RPMI8226 (cell line): ENCODE measurements at regions not wholly inside any gene's neighbourhood (a gene's known extent, or its start where the extent isn't known, plus 50 kb on each side); places are given as distances from the start of the nearest gene placed in this dataset.
"Not testable (repeated sequence)": the region's sequence is repeated elsewhere in the genome, so short reads cannot be mapped to it uniquely, and the experiment has no call there.

Source experiments
- DNase-seq: peaks from one replicate; pipeline ENCODE4 v3.0.0-alpha.2; 2015

DNA sequence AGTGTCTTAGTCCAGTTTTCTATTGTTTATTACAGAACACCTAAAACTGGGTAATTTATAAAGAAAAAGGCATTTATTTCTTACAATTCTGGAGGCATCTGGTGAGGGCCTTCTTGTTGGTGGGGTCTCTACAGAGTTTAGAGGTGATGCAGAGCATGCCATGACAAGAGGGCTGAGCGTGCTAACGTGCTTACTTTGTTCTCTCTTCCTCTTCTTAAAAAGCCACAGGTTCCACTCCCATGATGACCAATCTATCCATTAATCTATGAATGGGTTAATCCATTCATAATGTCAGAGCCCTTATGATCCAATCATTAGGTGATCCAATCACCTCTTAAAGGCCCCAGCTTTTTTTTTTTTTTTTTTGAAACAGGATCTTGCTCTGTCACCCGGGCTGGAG lies 291.5 kb upstream of the GALNTL6 start:
- no peak for DNase-seq

DNA sequence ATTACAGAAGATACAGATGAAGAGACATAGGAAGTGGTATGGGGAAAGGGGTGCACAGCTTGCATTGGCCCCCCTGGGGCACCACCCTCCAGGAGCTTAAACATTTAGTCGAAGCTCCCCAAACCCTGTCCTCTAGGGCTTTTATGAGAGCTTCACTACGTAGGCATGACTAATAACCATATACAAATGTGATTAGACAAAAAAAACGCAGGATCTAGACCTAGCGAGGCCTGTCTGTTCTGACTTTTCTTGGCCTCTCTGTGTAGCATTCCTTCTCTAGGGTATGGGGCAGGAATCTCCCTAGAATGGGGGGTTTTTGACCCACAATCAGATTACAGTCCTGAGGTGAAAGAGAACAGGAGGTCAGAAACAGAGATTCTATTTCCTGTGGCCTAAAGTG lies 293.7 kb upstream of the GALNTL6 start:
- no peak for DNase-seq

DNA sequence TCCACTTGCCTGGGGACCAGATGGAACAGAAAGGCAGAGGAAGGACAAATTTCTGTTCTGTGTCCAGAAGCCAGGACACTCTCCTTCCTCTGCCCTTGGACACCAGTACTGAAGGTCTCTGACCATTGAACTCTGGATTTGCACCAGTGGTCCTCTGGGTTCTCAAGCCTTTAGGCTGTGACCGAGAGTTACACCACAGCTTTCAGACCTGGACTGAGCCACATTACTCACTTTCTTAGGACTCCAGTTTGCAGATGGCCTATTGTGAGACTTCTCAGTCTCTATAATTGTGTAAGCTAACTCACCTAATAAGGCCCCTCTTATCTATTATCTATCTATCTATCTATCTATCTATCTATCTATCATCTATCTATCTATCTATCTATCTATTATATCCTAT lies 295.3 kb upstream of the GALNTL6 start:
- DNase-seq = no peak

DNA sequence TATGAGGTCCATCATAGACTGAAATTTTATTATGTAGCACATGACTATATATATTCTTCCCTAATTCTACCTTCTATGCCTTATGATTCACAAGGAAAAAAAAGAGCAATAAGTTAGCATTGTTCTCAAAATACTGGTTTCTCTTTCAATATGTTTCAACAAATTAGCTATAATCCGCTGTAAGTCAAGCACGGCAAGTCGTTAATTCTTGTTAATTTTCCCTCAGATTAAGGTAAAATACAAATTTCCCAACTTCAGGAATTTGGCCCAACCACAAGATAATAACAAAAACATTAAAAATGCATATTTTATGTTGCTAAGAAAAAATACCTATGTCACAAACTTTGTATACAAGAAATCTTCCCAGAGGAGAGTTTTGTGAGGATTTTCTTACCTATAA lies 296.5 kb upstream of the GALNTL6 start:
- DNase-seq = no peak

DNA sequence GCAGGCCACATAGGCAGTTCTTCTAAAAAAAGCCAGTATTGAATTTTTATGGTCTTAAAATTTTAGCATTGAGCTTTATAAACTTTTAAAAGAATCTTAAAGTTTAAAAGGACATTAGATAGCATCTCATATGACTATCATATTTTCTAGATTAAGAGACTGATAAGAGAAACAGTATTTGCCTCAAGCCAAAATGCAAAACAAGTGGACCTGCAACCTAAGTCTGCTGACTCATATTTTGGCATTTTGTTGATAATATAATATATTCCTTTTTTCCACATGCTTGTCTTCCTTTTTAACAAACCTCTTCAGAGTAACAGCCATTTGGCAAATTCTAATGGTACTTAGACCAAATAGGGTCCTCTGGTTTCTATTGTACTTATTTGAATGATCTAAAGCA lies 328.5 kb upstream of the GALNTL6 start:
- DNase-seq = no peak

DNA sequence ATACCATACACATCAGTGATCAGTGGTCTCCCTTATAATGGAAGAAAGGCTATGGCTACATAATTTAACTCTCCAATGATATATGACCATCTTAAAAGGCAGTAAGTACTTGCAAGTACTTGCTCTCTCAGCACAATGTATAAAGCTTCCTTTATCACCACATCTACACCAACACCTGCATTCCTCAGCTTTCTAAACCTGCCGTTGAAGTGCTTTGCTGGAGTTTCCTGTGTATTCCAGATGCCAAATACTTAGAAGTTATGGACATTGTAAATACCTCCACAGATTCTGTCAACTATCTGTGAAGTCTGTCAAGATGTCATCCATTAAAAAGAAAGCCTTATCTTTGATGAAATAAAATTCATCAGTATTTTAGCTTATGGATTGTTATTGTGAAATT lies 335.0 kb upstream of the GALNTL6 start:
- no peak for DNase-seq

DNA sequence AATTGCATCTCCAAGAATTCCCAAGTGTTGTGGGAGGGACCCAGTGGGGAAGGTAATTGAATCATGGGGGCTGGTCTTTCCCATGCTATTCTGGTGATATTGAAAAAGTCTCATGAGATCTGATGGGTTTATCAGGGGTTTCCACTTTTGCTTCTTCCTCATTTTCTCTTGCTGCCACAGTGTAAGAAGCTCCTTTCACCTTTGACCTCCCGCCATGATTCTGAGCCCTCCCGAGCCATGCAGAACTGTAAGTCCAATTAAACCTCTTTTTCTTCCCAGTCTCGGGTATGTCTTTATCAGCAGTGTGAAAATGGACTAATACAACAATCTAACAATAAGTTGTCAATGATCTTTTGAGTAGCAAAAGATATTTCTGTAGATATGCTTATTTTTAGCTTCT lies 338.1 kb upstream of the GALNTL6 start:
- DNase-seq = not testable (repeated sequence)

DNA sequence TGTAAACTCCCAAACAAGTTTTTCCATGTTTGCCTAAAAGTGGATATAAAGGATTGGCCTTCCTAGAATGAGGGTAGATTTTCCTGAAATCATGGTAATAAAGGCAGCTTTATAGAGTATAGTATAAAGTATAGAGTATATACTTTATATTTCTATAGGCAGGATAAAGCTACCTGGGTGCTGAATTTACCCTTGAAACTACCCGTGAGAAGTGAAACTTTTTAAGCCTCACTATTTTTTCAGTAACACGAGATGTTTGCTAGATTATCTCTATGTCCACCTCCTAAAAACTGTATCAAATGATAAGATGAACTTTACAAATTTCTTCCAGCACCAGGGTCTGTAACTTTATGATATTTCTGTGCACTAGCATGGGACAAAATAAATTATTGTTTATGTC lies 340.0 kb upstream of the GALNTL6 start:
- no peak for DNase-seq

DNA sequence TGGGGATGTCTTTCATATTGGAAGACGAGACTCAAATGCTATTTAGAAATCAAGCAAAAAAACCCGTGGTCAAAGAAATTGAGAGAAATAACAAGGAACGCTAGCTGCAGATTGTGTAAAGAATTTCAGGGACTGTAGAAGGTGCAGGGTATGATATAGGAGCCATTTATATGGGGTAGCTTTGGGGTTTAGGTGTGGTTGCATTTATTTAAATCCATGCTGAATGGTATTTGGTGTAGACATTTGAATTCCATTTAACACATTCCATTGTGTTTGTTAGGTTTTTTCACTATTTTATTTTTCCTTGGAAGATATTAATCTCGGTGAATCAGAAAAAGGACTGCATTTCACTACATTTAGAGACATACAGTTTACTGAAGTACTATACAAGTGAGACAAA lies 341.0 kb upstream of the GALNTL6 start:
- no peak for DNase-seq

DNA sequence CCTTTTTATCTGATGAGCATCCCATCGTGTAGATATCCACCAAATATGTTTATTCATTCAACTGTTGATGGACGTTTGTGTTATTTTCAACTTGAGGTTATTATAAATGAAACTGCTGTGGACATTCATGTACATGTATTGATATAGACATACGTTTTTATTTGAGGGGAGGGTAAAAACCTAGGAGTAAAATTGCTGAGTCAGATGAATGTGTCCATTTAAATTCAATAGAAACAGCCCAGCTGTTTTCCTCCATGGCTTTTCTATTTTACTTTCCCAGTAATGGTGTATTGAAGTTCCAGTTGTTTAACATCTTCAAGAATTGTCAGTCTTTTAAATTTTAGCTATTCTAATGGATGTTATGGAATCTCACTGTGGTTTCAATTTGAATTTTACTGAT lies 348.7 kb upstream of the GALNTL6 start:
- no peak for DNase-seq

DNA sequence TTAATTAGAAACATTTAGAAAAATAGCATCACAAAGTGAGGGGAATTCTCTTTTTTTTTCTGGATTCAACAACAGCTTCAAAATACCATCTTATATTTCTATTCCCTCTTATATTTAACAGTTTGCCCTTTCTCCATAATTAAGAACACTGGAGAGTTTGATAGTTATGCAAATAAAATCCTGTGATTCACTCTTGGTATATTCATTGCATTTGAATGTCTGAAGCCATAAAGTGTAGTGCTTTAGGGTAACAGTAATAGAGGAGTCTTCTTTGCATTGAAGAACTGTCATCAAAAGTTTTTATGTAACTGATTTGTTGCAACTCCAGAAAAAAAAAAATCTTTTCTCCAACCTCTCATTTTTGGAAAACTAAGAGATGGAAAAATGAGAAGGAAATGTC lies 352.0 kb upstream of the GALNTL6 start:
- DNase-seq = no peak

DNA sequence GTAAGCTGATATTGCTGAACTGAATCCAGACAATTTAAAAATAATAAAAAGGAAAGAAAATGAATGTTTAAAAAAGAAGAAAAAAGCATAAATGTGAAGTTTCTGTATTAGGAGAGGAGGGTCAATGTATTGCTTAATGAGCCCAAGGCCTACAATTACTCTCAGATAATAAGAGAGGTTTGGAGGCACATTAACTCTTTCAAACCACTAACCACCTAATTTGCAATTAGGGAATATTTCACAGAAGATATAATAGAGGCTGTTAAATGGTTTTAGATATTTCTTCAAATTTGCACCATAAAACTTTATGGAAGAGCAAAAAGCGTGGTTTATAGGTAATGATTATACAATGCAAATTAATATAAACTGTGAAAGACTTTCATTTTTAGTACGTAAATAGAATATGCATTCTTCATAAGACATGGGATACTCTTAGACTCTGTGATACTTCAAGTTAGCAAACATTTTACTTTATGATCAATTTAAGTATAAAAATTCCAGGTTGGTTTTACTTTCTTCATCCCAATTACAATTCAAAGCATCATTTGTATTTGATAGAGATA lies 364.2 kb upstream of the GALNTL6 start:
- DNase-seq = no peak

DNA sequence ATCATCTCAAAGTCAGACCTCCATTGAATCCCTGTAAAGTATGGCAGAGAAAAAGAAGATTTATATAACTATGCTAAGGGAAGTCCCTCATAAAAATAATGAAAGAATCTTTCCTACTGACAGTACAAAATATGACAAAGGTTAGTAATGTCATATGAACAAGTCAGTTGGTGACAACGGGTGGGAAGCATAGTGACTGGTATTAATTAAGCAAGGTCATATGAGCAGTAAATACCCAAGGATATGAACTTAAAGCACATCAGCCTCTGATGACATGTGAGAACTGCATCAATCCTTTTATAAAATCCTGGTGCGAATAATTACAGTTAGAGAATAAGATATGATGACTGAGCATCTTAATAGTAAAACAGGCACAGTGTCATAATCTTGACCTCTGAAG lies 364.8 kb upstream of the GALNTL6 start:
- no peak for DNase-seq

DNA sequence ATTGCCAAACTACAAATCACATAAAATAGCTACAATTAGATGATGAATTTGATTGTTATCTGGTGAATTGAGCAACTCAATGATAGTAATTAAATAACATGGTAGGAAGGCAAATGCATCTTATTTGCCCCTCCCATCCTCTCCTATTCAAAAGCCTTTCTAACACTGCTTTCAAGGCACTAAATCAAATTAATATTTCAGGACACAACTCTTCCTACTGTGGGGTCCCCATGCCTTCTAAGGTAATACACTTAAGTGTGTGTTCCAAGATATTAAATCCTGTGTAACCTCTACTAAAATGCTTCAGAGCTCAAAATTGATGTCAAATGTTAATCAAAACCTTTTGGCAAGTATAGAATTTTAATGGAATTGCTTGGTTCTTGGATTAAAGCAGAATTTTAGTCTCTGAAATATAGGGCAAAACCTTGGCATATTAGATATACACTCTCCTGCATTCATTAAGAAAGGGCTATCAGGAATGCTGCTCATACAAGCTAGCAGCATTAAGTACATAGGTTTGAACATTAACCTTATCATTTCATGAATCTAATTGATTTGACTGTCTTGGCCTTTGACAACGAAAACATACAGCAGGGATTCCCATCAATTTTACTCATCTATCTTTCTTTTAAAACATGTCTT lies 371.8 kb upstream of the GALNTL6 start:
- no peak for DNase-seq

DNA sequence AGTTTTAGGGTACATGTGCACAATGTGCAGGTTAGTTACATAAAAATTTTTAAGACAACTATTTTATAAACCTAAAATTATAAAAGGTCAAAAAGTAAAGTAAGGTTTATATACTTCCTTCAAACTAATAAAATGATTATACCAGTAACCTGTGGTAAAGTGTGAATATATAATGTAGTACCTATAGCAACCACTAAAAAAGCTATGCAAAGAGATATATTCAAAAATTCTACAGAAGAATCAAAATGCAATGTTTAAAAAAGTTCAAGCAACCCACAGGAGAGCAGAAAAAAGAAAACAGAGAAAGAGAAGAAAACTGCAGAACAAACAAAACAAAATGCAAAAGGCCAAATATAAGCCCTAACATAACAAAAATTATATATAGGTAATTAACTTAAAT lies 379.5 kb upstream of the GALNTL6 start:
- DNase-seq = no peak

DNA sequence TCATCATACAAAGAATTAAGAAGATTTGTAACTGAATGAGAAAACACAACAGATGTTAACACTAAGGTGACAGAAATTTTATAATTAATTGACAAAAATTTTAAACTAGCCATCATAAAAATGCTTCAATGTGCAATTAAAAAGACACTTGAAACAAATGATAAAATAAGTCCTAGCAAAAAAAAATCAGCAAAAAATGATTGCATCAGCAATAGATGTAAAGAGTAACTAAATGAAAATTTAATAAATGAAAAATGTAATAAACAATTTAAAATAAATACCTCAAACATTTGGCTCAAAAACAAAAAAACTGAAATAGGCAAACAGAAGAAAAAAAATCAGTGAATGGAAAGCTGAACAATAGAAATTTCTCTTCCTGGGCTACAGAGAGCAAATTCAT lies 380.7 kb upstream of the GALNTL6 start:
- DNase-seq = no peak

DNA sequence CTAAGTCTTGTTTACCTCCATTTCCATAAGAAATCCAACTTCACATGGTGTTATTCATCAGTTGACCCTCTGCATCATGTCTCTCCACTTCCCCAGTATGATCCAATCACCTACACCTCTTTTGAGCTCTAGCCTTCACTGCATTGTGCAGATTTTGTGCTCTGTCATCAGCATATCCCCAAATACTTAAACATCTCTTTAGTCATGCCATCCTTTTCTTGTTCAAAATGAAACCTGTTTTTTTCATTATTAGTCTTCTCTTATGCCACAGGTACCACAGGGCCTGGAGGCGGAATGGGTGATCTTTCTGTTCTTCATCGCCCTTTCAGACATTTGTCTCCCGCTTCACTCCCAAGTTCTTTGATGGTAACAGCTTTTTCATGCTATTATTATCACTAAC lies 382.7 kb upstream of the GALNTL6 start:
- no peak for DNase-seq

DNA sequence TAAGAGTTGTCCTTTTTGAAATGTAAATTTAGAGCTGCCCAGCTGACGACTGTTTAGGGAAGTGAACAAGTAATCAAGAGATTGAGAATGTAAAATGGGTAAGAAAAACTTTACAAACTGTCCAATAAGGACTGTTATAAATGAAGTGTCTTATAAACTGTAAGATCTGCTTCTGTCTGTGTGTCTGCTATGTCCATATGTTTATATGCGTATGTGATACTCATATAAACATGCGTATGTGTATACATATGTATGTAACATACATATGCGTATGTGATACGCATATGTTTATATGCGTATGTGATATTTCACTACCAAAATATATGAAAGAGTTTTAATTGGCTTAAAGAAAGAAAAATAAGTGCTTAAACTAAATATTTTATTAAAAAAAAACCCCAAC lies 416.0 kb upstream of the GALNTL6 start:
- DNase-seq = no peak

DNA sequence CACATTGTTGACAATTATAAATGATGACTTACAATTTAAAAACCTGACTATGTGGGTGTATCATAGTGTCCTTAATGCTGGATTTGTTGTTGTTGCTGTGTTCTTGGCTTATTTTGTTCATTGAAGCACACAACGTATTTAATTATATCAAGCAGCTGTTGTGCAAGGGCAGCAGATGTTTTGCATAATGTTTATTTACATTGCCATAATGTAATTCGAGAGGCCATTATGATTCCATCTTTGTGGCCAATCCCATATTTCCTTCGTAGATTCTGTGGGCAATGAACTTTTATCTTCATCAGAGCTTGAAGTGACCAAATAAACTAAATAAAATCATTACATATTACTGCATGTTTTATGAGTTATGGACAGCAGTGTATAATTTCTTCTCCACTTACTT lies 422.6 kb upstream of the GALNTL6 start:
- no peak for DNase-seq

DNA sequence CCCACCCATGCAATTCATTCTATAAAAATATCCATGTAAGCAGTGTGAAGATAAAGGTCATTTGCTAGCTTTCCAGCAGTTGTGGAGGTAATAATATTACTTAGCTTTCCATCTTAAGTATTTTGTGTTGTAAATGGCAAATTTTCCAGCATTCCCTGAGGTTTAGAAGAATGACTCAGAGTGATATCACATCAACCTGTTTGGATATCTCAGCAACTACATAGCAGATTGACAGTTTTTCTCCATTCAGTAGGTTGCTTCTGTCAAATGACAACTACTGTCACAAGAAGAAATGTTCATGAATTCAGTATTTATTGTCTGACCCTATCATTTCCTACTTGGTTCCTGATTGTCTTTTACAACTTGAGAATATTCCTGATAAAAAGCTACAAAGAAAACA lies 434.9 kb upstream of the GALNTL6 start:
- DNase-seq = no peak

DNA sequence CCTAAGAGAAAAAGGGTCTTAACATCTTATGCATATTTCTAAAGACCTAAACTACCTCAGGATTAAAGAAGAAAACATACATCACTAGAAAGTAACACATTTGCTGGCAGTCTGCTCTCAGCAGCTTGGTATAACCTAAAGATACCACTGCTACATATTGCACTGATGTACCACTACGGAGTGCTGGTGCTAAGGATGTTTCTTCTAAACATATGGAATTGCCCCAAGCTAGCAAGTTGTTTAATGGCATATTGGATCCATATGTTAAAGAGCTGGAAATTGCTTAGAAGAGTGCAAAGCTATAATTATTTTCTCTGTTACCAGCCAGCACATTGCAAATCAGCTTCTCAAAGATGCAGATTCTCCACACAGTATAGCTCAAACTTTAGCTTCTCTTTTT lies 436.5 kb upstream of the GALNTL6 start:
- no peak for DNase-seq

DNA sequence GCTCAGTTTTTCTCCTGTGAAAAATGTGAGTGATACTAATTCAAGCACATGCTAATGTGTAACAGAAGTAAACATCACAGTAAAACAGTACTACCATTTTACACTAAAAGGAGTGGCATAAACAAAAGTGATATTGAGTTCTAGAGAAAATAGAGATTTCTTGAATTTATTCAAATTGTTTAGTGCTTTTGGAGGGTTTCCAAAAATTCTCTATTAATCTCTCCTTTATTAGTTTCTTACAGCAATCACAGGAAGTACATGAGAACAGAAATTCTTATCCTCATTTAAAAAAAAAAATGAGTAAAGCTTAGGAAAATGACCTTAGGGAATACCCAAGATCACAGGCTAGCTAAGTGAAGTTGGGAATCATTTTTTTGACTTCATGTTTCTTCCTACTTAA lies 459.7 kb upstream of the GALNTL6 start:
- no peak for DNase-seq

DNA sequence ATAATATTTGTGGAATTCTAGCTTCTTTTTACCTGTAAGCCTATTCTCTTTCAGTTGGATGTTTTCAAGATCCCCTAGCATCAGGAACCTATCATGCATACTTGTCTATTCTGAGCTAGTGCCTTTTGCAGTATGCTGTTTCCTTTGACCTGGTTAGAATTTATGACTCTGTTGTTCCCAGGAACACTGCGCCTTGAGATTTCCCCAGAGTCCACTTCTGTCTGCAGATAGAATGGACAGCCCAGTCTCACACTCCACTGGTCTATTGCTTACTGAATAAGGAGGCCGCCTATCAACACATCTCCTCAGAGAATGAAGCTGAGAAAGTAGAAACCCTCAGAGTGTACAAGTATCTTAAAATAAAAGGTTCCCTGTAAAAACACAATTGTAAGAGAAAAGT lies 465.1 kb upstream of the GALNTL6 start:
- no peak for DNase-seq

DNA sequence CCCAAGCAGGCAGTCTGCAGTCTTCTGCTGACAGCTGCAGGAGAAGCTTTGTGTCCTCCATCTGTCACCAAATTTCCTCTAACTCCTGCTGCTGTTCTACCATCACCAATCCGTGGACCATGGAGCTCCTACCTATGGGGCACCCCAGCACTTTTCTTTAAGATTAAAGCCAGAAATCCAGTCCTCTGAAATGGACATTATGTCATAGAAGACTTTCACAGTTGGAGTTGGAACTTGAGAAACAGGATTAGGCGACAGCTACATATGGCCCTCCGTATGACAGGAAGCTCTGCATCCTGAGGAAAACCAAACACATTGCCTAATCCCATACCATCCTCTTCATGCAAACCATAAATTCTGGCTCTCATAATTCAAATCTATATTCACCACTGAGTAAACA lies 470.6 kb upstream of the GALNTL6 start:
- no peak for DNase-seq

DNA sequence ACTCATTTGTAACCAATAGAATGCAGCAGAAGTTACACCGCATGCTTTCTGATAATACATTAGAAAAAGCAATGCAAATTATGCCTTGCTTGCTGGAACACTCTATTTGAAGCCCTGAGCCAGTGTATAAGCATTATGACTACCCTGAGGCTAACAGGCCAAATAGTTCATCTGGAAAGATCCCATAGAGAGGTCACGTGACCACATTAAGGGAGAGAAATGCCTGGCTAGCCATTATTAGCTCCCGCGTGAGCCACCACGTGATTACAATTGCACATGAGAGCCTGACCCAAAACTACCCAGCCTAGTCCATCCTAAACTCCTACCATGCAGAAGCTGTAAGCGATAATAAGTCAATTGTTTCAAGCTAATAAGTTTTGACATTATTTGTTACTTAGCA lies 472.9 kb upstream of the GALNTL6 start:
- no peak for DNase-seq

DNA sequence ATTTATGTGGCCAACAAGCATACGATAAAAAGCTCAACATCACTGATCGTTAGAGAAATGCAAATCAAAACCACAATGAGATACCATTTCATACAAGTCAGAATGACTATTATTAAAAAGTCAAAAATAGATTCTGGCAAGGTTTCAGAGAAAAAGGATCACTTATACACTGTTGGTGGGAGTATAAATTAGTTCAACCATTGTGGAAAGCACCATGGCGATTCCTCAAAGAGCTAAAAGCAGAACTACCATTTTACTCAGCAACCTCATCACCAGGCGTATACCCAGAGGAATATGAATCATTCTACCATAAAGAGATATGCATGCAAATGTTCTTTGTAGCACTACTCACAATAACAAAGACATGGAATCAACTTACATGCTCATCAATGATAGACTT lies 478.7 kb upstream of the GALNTL6 start:
- no peak for DNase-seq
